GM18517 (cell line): ENCODE measurements at regions not wholly inside any gene's neighbourhood (a gene's known extent, or its start where the extent isn't known, plus 50 kb on each side); places are given as distances from the start of the nearest gene placed in this dataset.

Experiments
- ATAC-seq: cut with Tn5 transposase; IDR thresholded peaks from one replicate; pipeline ENCODE4 v1.9.1; 2021; ENCODE audit warnings: mild to moderate bottlenecking, moderate library complexity; ENCODE audit not compliant: unreplicated experiment

- no peak for ATAC-seq
Observed at GRCh38 chr4:26020083-26020668, 106.2 kb downstream of the SMIM20 start.

- ATAC-seq: no peak
Observed at GRCh38 chr4:26020881-26021280, 106.9 kb downstream of the SMIM20 start.

GRCh38 chr4:26021417-26022345 lies 107.7 kb downstream of the SMIM20 start:
- ATAC-seq: no peak

GRCh38 chr4:26022346-26023202 lies 108.6 kb downstream of the SMIM20 start:
- ATAC-seq: no peak

- ATAC-seq: no peak
Observed at GRCh38 chr4:26023203-26023972, 109.4 kb downstream of the SMIM20 start.

- ATAC-seq: no peak
Observed at GRCh38 chr4:26024079-26024478, 110.1 kb downstream of the SMIM20 start.

- ATAC-seq: no peak
Observed at GRCh38 chr4:26028133-26028792, 114.2 kb downstream of the SMIM20 start.

GRCh38 chr4:26028793-26029567 lies 115.0 kb downstream of the SMIM20 start:
- ATAC-seq: no peak

- no peak for ATAC-seq
Observed at GRCh38 chr4:26029568-26030131, 115.6 kb downstream of the SMIM20 start.

- ATAC-seq: no peak
Observed at GRCh38 chr4:26030260-26030667, 116.2 kb downstream of the SMIM20 start.

- ATAC-seq: no peak
Observed at GRCh38 chr4:26030780-26031179, 116.8 kb downstream of the SMIM20 start.

GRCh38 chr4:26031704-26032103 lies 117.7 kb downstream of the SMIM20 start:
- ATAC-seq: no peak

- no peak for ATAC-seq
Observed at GRCh38 chr4:26032142-26032541, 118.1 kb downstream of the SMIM20 start.

GRCh38 chr4:26032630-26033317 lies 118.8 kb downstream of the SMIM20 start:
- ATAC-seq: no peak

- ATAC-seq: no peak
Observed at GRCh38 chr4:26033389-26033788, 119.4 kb downstream of the SMIM20 start.

- ATAC-seq: no peak
Observed at GRCh38 chr4:26034849-26035248, 120.8 kb downstream of the SMIM20 start.

- ATAC-seq: no peak
Observed at GRCh38 chr4:26035921-26036320, 121.9 kb downstream of the SMIM20 start.

GRCh38 chr4:26039639-26040359 lies 125.8 kb downstream of the SMIM20 start:
- ATAC-seq: no peak
